ENCODE measurements at regions not wholly inside any gene's neighbourhood (a gene's known extent, or its start where the extent isn't known, plus 50 kb on each side); places are given as distances from the start of the nearest gene placed in this dataset.
"Not testable (repeated sequence)": the region's sequence is repeated elsewhere in the genome, so short reads cannot be mapped to it uniquely, and the experiment has no call there.

DNA sequence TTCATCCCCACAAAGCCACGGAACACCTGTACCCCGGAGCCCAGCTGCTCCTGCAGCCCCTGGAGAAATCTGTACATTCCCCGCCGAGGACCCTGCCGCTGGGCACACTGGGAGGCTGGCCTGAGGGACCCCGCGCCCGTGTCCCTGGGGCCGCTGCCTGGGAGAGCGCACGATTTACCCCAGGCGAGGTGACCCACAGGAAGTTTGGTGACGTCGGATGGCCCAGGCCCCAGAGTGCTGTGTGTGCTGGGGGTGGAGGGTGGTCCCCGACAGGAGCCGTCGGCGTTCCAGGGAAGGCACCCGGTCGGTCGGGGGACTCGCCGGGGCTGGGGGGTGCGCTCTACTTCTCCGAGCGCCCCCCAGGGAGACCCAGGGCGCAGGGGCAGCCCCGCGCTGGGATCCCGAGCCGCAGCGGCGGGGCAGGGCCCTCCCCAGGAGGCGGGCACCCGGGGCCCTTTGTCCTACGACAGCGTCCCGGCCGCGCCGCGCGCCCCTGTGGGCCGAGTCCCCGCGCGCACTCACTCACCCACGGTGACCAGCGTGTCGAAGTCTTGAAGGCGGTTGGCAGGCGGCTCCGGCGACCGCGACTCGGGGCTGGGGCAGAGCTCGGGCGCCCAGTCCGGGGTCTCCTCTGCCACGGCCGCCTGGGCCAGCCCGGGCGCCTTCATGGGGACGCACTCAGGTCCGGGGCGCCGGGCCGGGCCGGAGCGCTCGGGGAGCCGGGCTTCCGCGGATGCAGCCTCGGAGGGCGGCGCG is 206.4 kb upstream of the PRKX start:
- not testable (repeated sequence) for DNase-seq (ENCODE audit: low read depth)

DNA sequence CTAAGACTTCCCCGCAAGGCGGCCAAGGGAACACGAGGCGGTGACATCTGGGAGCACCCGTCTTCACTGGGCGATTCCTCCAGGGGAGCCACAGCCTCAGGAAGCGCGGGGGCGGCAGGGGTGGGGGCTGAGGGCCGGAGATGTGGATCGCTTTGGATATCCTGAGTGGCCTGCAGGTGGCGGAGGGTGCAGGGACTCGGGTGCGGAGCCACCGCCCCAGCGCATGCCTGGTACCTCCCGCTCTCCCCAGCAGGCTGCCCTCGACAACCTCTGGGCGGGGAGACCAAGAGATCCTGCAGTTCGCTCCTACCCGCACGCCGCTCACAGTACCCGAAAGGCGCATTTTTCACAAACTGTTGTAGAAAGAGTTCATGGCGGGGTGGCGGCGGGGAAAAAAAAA is 201.4 kb upstream of the PRKX start:
- DNase-seq (ENCODE audit: low read depth), result not testable (repeated sequence)

DNA sequence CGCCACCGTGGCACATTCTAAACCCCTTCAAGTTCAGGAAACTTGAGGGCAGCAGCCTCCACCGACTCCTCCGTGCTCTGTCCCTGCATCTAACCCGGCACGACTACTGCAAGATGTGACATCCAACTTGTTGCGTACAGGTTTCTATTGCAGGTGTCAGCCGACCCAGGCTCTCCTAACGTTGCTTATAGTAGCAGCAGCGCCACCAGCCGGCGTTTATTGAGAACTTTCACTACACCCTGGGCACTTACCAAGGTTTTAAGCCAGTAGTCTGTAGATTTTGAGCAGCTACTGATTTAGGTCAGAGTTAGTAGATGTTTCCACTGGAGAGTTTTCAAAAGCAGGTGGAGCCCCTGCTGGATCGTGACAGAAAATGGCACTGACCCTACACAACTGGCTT is 200.6 kb upstream of the PRKX start:
- DNase-seq (ENCODE audit: low read depth), result not testable (repeated sequence)

DNA sequence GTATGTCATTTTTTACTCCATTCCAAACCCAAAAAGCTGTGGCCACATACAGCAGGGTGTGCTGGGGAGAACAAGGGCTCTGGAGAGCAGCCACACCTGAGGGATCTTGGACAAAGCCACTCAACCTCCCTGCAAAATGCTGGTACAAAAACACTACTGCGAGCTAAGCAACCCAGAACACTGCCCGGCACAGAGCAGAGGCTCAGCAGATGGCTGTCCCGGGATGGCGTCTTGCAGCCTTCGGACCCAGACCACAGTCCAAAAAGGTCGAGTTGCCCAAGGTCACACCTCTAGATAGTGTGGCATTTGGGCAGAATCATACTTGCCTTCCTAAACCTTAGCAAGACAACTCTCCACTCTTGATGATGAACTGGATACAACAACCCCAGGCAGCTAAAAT is 197.6 kb upstream of the PRKX start:
- DNase-seq (ENCODE audit: low read depth), result not testable (repeated sequence)

DNA sequence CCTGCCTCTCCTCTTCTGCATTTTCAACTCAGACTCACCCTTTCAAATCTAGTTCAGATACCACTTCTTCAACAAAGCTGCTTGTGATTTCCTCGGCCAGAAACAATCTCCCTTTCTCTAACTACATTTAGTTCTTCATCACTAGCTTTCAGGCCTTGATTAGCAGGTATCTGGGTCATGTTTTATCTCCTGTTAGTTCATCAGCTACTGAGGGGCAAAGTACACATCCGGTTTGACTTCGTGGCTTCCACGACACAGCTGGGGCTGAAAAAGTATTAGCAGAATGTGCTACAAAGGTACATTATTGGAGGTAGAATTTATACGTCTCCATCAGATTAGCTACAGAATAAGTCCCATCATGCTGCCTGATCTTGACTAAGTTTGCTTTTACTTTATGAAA is 197.2 kb upstream of the PRKX start:
- not testable (repeated sequence) for DNase-seq (ENCODE audit: low read depth)

DNA sequence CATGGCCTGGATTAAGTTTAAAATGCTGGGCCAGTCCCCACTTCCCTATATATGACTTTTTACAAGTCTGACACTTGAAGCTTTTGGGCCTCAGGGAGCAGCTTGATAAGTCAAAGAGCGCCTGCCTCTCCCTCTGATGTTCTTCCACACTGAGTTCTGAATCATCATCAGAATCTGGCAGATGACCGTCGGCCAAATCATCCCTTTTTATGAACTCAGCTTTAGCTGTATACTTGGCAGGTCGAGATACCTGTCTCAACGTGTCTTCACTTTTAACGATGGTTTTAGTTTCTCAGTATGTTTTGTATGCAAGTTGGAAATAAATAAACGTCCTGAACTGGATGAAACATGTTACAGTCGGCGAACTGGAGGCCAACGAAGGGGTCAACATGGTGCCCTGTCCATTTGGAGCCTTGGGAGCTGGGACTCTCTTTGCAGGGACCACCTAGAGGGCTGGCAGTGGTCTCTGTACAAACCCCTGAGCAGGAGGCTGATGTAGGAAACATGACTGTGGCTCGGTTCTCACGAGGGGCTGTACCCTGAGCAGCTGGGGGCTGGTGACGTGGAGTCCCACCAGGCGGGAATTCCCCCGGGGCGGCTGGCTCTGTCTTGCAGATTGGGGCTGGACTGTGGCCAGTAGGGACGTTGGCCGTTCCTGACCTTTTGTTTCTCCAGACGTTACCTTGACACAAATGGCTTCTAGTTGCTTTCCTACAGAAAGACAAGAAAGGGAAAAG is 192.2 kb upstream of the PRKX start:
- DNase-seq (ENCODE audit: low read depth), result not testable (repeated sequence)

DNA sequence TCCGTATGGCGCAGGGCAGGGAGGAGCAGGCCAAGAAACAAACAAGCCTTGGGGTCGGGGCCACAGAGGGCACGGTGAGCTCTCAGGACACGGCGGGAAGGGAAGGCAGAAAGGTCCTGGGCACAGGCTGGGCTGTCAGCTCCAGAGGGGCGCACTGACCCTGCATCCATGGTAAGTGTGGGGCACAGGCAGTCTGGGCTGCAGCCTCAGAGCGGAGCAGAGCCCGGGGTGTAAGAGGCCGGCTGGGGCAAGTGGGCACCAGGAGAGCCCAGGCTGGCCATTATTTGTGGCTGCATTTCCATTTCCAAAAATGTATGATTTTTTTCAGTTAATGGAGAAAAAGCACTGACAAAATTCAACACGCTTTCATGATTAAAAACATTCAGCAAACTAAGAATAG is 188.8 kb upstream of the PRKX start:
- not testable (repeated sequence) for DNase-seq (ENCODE audit: low read depth)

DNA sequence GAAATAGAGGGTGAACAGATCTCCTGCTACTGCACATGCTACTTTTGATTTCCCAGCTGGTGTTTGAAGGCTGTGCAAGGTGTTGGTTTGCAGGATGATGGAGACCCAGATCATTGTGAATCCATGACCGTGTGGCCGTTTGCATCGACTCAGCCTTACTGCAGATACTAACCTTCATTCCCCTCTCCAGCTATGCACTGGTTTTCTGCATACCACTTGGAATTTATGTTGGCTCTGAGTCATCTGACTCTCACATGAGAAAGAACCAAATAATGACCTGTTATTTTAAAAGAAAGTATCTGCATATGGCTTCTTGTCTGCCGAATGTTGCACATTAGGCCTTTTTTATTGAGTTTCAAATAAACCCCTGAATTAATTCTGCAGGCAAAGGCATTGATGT is 183.3 kb upstream of the PRKX start:
- DNase-seq (ENCODE audit: low read depth), result not testable (repeated sequence)

DNA sequence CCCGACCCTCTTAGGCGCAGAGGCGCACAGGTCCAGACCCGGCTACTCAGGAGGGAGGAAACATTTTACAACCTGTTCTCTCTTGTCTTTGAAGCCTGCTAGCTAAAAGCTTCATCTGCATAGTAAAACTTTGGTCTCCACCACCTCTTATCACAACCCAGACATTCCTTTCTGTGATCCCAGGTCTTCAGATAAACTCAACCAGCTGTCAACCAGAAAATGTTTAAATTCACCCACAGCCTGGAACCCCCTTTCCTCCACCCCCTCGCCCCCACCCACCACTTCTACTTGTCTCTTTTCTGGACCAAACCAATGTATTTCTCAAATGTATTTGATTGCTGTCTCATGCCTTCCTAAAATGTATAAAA is 169.1 kb upstream of the PRKX start:
- DNase-seq (ENCODE audit: low read depth), result not testable (repeated sequence)

DNA sequence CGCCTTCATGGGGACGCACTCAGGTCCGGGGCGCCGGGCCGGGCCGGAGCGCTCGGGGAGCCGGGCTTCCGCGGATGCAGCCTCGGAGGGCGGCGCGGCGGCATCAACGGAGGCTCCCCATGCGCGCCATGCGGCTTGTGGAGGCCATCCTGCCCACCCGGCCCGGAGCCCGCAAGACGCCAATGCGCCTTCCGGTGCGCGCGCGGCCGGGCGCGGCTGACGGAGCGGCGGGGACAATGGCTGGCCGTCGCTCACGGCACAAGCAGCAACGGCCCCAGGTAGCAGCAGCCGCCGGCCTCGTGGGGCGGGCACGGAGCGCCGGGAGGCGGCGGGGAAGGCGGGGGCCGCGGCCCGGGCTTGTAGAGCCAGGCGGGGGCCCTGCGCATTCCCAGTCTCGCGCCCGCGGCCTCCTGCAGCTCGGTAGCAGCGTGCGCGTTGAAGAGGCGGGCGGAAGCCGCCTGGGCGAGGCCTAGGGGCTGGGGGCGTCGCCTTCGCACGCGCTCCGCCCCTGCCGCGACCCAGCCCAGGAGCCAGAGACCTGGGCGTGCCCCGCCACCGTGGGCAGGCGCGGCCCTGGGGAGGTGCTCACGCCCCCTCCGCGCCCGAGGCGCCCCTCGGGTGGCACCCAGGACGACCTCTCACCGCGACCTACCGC is 168.6 kb upstream of the PRKX start:
- not testable (repeated sequence) for DNase-seq (ENCODE audit: low read depth)

DNA sequence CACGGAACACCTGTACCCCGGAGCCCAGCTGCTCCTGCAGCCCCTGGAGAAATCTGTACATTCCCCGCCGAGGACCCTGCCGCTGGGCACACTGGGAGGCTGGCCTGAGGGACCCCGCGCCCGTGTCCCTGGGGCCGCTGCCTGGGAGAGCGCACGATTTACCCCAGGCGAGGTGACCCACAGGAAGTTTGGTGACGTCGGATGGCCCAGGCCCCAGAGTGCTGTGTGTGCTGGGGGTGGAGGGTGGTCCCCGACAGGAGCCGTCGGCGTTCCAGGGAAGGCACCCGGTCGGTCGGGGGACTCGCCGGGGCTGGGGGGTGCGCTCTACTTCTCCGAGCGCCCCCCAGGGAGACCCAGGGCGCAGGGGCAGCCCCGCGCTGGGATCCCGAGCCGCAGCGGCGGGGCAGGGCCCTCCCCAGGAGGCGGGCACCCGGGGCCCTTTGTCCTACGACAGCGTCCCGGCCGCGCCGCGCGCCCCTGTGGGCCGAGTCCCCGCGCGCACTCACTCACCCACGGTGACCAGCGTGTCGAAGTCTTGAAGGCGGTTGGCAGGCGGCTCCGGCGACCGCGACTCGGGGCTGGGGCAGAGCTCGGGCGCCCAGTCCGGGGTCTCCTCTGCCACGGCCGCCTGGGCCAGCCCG is 167.9 kb upstream of the PRKX start:
- DNase-seq (ENCODE audit: low read depth), result not testable (repeated sequence)

DNA sequence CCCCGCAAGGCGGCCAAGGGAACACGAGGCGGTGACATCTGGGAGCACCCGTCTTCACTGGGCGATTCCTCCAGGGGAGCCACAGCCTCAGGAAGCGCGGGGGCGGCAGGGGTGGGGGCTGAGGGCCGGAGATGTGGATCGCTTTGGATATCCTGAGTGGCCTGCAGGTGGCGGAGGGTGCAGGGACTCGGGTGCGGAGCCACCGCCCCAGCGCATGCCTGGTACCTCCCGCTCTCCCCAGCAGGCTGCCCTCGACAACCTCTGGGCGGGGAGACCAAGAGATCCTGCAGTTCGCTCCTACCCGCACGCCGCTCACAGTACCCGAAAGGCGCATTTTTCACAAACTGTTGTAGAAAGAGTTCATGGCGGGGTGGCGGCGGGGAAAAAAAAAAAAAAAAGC is 162.9 kb upstream of the PRKX start:
- DNase-seq (ENCODE audit: low read depth), result not testable (repeated sequence)

DNA sequence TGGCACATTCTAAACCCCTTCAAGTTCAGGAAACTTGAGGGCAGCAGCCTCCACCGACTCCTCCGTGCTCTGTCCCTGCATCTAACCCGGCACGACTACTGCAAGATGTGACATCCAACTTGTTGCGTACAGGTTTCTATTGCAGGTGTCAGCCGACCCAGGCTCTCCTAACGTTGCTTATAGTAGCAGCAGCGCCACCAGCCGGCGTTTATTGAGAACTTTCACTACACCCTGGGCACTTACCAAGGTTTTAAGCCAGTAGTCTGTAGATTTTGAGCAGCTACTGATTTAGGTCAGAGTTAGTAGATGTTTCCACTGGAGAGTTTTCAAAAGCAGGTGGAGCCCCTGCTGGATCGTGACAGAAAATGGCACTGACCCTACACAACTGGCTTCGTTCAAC is 162.2 kb upstream of the PRKX start:
- DNase-seq (ENCODE audit: low read depth), result not testable (repeated sequence)

DNA sequence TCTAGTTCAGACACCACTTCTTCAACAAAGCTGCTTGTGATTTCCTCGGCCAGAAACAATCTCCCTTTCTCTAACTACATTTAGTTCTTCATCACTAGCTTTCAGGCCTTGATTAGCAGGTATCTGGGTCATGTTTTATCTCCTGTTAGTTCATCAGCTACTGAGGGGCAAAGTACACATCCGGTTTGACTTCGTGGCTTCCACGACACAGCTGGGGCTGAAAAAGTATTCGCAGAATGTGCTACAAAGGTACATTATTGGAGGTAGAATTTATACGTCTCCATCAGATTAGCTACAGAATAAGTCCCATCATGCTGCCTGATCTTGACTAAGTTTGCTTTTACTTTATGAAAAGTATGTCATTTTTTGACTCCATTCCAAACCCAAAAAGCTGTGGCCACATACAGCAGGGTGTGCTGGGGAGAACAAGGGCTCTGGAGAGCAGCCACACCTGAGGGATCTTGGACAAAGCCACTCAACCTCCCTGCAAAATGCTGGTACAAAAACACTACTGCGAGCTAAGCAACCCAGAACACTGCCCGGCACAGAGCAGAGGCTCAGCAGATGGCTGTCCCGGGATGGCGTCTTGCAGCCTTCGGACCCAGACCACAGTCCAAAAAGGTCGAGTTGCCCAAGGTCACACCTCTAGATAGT is 158.9 kb upstream of the PRKX start:
- not testable (repeated sequence) for DNase-seq (ENCODE audit: low read depth)

DNA sequence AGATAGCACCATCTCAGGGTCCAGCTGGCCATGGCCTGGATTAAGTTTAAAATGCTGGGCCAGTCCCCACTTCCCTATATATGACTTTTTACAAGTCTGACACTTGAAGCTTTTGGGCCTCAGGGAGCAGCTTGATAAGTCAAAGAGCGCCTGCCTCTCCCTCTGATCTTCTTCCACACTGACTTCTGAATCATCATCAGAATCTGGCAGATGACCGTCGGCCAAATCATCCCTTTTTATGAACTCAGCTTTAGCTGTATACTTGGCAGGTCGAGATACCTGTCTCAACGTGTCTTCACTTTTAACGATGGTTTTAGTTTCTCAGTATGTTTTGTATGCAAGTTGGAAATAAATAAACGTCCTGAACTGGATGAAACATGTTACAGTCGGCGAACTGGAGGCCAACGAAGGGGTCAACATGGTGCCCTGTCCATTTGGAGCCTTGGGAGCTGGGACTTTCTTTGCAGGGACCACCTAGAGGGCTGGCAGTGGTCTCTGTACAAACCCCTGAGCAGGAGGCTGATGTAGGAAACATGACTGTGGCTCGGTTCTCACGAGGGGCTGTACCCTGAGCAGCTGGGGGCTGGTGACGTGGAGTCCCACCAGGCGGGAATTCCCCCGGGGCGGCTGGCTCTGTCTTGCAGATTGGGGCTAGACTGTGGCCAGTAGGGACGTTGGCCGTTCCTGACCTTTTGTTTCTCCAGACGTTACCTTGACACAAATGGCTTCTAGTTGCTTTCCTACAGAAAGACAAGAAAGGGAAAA is 153.8 kb upstream of the PRKX start:
- not testable (repeated sequence) for DNase-seq (ENCODE audit: low read depth)

DNA sequence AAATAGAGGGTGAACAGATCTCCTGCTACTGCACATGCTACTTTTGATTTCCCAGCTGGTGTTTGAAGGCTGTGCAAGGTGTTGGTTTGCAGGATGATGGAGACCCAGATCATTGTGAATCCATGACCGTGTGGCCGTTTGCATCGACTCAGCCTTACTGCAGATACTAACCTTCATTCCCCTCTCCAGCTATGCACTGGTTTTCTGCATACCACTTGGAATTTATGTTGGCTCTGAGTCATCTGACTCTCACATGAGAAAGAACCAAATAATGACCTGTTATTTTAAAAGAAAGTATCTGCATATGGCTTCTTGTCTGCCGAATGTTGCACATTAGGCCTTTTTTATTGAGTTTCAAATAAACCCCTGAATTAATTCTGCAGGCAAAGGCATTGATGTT is 144.9 kb upstream of the PRKX start:
- DNase-seq (ENCODE audit: low read depth), result not testable (repeated sequence)

DNA sequence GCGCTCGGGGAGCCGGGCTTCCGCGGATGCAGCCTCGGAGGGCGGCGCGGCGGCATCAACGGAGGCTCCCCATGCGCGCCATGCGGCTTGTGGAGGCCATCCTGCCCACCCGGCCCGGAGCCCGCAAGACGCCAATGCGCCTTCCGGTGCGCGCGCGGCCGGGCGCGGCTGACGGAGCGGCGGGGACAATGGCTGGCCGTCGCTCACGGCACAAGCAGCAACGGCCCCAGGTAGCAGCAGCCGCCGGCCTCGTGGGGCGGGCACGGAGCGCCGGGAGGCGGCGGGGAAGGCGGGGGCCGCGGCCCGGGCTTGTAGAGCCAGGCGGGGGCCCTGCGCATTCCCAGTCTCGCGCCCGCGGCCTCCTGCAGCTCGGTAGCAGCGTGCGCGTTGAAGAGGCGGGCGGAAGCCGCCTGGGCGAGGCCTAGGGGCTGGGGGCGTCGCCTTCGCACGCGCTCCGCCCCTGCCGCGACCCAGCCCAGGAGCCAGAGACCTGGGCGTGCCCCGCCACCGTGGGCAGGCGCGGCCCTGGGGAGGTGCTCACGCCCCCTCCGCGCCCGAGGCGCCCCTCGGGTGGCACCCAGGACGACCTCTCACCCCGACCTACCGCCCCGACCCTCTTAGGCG is 130.2 kb upstream of the PRKX start:
- DNase-seq (ENCODE audit: low read depth), result not testable (repeated sequence)

DNA sequence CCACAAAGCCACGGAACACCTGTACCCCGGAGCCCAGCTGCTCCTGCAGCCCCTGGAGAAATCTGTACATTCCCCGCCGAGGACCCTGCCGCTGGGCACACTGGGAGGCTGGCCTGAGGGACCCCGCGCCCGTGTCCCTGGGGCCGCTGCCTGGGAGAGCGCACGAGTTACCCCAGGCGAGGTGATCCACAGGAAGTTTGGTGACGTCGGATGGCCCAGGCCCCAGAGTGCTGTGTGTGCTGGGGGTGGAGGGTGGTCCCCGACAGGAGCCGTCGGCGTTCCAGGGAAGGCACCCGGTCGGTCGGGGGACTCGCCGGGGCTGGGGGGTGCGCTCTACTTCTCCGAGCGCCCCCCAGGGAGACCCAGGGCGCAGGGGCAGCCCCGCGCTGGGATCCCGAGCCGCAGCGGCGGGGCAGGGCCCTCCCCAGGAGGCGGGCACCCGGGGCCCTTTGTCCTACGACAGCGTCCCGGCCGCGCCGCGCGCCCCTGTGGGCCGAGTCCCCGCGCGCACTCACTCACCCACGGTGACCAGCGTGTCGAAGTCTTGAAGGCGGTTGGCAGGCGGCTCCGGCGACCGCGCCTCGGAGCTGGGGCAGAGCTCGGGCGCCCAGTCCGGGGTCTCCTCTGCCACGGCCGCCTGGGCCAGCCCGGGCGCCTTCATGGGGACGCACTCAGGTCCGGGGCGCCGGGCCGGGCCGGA is 129.5 kb upstream of the PRKX start:
- not testable (repeated sequence) for DNase-seq (ENCODE audit: low read depth)

DNA sequence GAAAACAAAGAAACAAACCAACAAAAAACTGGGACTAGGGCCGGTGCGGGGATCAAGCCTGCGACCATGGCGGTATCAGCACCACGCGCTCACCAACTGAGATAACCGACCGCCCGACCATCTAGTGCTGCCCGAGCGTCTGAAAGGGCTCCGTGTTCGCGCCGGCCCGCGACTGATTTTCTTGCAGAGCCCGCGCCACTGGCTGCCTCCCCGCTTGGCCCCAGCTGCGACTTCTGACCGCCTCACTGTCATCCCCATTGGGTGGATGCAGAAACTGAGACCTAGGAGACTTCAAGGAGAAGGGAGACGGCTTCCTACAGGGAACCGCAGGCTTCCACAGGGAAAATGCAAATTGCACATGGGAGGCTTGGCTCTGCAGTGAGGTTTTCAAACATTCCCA is 125.3 kb upstream of the PRKX start:
- not testable (repeated sequence) for DNase-seq (ENCODE audit: low read depth)
